ENCODE measurements at regions not wholly inside any gene's neighbourhood (a gene's known extent, or its start where the extent isn't known, plus 50 kb on each side); places are given as distances from the start of the nearest gene placed in this dataset.

GRCh38 chr12:91874086-91874865, 271.4 kb downstream of the BTG1 start:
- Histone ChIP-seq H3K9me3 (no peaks in the 10 kb centered on the region), H3K4me1 (peaks cover 0 to 33% (median 15%) of the 10 kb centered on the region in 4 donors), H3K4me3 (no peak overlapping the region), H3K27ac (no peak overlapping the region), H3K36me3 (no peaks in the 10 kb centered on the region), H3K27me3 (no peaks in the 10 kb centered on the region)
- intact Hi-C loops (cut with DNase I; ENCODE audit: low total_unique reads), result no loop called here
- in situ Hi-C loops (cut with MboI; ENCODE audit: low pct_ligation_motif_present in 1 of 4, low pct_unique_long_range_greater_than_20kb in 1 of 4, low sequenced_read_pairs in 3 of 4), result no loop called here
- DNase-seq, result no peak
- TF ChIP-seq POLR2AphosphoS5 (IDR thresholded peaks at IDR 0.05), result no peak
- TF ChIP-seq CTCF (IDR thresholded peaks at IDR 0.05), result no peak
- TF ChIP-seq POLR2A (IDR thresholded peaks at IDR 0.05), result no peak
- no peak for TF ChIP-seq EP300 (IDR thresholded peaks at IDR 0.05; ENCODE audit: low read depth)
- WGBS, 2 donors (ENCODE audit: low coverage in 1 of 2), result 96% methylated on average over 2 of the region's 2 CpGs; no CpG with 5 or more reads in 1 of the 2 donors

- Histone ChIP-seq H3K4me3 (no peak overlapping the region), H3K36me3 (no peaks in the 10 kb centered on the region), H3K9me3 (no peaks in the 10 kb centered on the region), H3K27me3 (no peaks in the 10 kb centered on the region), H3K4me1 (peaks cover 0 to 15% (median 7%) of the 10 kb centered on the region in 4 donors), H3K27ac (peak overlapping the region in 1 of 4 donors; percentile 7)
- no peak for DNase-seq
- intact Hi-C loops (cut with DNase I; ENCODE audit: low total_unique reads), result no loop called here
- in situ Hi-C loops (cut with MboI; ENCODE audit: low pct_ligation_motif_present in 1 of 4, low pct_unique_long_range_greater_than_20kb in 1 of 4, low sequenced_read_pairs in 3 of 4), result no loop called here
- 79 to 100% methylated on average over 1 of the region's 1 CpG for WGBS, 2 donors (ENCODE audit: low coverage in 1 of 2)
- TF ChIP-seq POLR2A (IDR thresholded peaks at IDR 0.05), result no peak
- no peak for TF ChIP-seq POLR2AphosphoS5 (IDR thresholded peaks at IDR 0.05)
- no peak for TF ChIP-seq CTCF (IDR thresholded peaks at IDR 0.05)
- no peak for TF ChIP-seq EP300 (IDR thresholded peaks at IDR 0.05; ENCODE audit: low read depth)
Measured at GRCh38 chr12:91871751-91872150, 273.9 kb downstream of the BTG1 start.

GRCh38 chr12:91870872-91871707, 274.6 kb downstream of the BTG1 start:
- no peaks in the 10 kb centered on the region for H3K27me3 ChIP-seq
- in situ Hi-C loops (cut with MboI; ENCODE audit: low pct_ligation_motif_present in 1 of 4, low pct_unique_long_range_greater_than_20kb in 1 of 4, low sequenced_read_pairs in 3 of 4), result no loop called here
- H3K36me3 ChIP-seq, result no peaks in the 10 kb centered on the region
- peaks cover 0 to 12% (median 6%) of the 10 kb centered on the region in 4 donors for H3K4me1 ChIP-seq
- no peak overlapping the region for H3K4me3 ChIP-seq
- peak overlapping the region in 1 of 4 donors; percentile 7 for H3K27ac ChIP-seq
- DNase-seq, result no peak
- H3K9me3 ChIP-seq, result no peaks in the 10 kb centered on the region
- intact Hi-C loops (cut with DNase I; ENCODE audit: low total_unique reads), result no loop called here
- 65 to 75% methylated on average over 9 of the region's 9 CpGs for WGBS, 2 donors (ENCODE audit: low coverage in 1 of 2)
- TF ChIP-seq EP300 (IDR thresholded peaks at IDR 0.05; ENCODE audit: low read depth), result no peak
- TF ChIP-seq POLR2A (IDR thresholded peaks at IDR 0.05), result no peak
- TF ChIP-seq POLR2AphosphoS5 (IDR thresholded peaks at IDR 0.05), result no peak
- TF ChIP-seq CTCF (IDR thresholded peaks at IDR 0.05), result no peak

GRCh38 chr12:91868054-91868453, 277.6 kb downstream of the BTG1 start:
- no peak for TF ChIP-seq EP300 (IDR thresholded peaks at IDR 0.05; ENCODE audit: low read depth)
- no peak for TF ChIP-seq POLR2AphosphoS5 (IDR thresholded peaks at IDR 0.05)
- TF ChIP-seq POLR2A (IDR thresholded peaks at IDR 0.05), result no peak
- no peak for TF ChIP-seq CTCF (IDR thresholded peaks at IDR 0.05)
- Histone ChIP-seq H3K36me3 (no peaks in the 10 kb centered on the region), H3K4me1 (peaks cover 0 to 12% (median 6%) of the 10 kb centered on the region in 4 donors), H3K9me3 (no peaks in the 10 kb centered on the region), H3K27ac (no peak overlapping the region), H3K4me3 (no peak overlapping the region), H3K27me3 (no peaks in the 10 kb centered on the region)
- intact Hi-C loops (cut with DNase I; ENCODE audit: low total_unique reads), result no loop called here
- in situ Hi-C loops (cut with MboI; ENCODE audit: low pct_ligation_motif_present in 1 of 4, low pct_unique_long_range_greater_than_20kb in 1 of 4, low sequenced_read_pairs in 3 of 4), result no loop called here
- no peak for DNase-seq
- WGBS, 2 donors (ENCODE audit: low coverage in 1 of 2), result 76 to 100% methylated on average over 3 to 4 of the region's 4 CpGs
